Peyer's patch (tissue), 4 donors: ENCODE measurements at regions not wholly inside any gene's neighbourhood (a gene's known extent, or its start where the extent isn't known, plus 50 kb on each side); places are given as distances from the start of the nearest gene placed in this dataset.

Source experiments
- CTCF ChIP-seq, 6 experiments: fragments of 450-650 bp in 4 of 6; fragments of 200-600 bp in 2 of 6; sonication (generic) in 1 of 6; IDR thresholded peaks; one replicate each; pipeline ENCODE4 v1.5.1; 2017 to 2019; ENCODE audit warnings: antibody characterized with exemption in 6 of 6, mild to moderate bottlenecking in 3 of 6, moderate library complexity in 1 of 6
- POLR2A ChIP-seq, 2 donors: fragments of 450-650 bp; IDR thresholded peaks; one replicate each; pipeline ENCODE4 v1.5.1; 2017; ENCODE audit warnings: antibody characterized with exemption in 2 of 2, mild to moderate bottlenecking in 2 of 2, moderate library complexity in 2 of 2

DNA sequence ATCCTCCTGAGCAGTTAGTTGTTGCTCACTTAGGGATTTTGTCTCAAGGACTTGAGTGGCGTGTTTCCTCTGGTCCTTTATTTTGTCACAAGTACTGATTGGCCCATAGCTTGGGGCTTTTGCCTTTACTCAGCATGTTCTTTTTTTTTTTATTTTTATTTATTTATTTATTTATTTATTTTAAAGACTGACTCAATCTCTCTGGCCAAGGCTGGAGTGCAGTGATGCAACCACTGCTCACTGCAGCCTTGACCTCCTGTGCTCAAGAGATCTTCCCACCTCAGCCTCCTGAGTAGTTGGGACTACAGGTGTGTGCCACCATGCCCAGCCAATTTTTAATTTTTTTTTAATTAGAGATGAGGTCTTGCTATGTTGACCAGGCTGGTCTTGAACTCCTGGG, 223.9 kb upstream of the TPM1 start:
- TF ChIP-seq CTCF (IDR thresholded peaks at IDR 0.05) (no peak), POLR2A (IDR thresholded peaks at IDR 0.05) (no peak)
